ENCODE measurements at regions not wholly inside any gene's neighbourhood (a gene's known extent, or its start where the extent isn't known, plus 50 kb on each side); places are given as distances from the start of the nearest gene placed in this dataset.

- in situ Hi-C loops (cut with MboI; ENCODE audit: low sequenced_read_pairs, unreplicated experiment), result no loop called here
- TF ChIP-seq CTCF (IDR thresholded peaks at IDR 0.05; ENCODE audit: borderline replicate concordance, control extremely low read depth, extremely low read depth, insufficient read depth, missing control alignments), result no peak
- DNase-seq (ENCODE audit: low spot score), result no peak
Observed at GRCh38 chr14:98651037-98651436, 621.0 kb downstream of the BCL11B start.

- in situ Hi-C loops (cut with MboI; ENCODE audit: low sequenced_read_pairs, unreplicated experiment), result no loop called here
- DNase-seq (ENCODE audit: low spot score), result no peak
- TF ChIP-seq CTCF (IDR thresholded peaks at IDR 0.05; ENCODE audit: borderline replicate concordance, control extremely low read depth, extremely low read depth, insufficient read depth, missing control alignments), result no peak
Observed at GRCh38 chr14:98665007-98665406, 607.0 kb downstream of the BCL11B start.

GRCh38 chr14:98666545-98666944, 605.5 kb downstream of the BCL11B start:
- in situ Hi-C loops (cut with MboI; ENCODE audit: low sequenced_read_pairs, unreplicated experiment), result no loop called here

GRCh38 chr14:98682033-98682432, 590.0 kb downstream of the BCL11B start:
- in situ Hi-C loops (cut with MboI; ENCODE audit: low sequenced_read_pairs, unreplicated experiment), result no loop called here
- no peak for TF ChIP-seq CTCF (IDR thresholded peaks at IDR 0.05; ENCODE audit: borderline replicate concordance, control extremely low read depth, extremely low read depth, insufficient read depth, missing control alignments)
- no peak for DNase-seq (ENCODE audit: low spot score)

More at GRCh38 chr14:98666545-98666944, 605.5 kb downstream of the BCL11B start:
- no peak for DNase-seq (ENCODE audit: low spot score)
- no peak for TF ChIP-seq CTCF (IDR thresholded peaks at IDR 0.05; ENCODE audit: borderline replicate concordance, control extremely low read depth, extremely low read depth, insufficient read depth, missing control alignments)

GRCh38 chr14:98682726-98683125, 589.3 kb downstream of the BCL11B start:
- no peak for DNase-seq (ENCODE audit: low spot score)
- in situ Hi-C loops (cut with MboI; ENCODE audit: low sequenced_read_pairs, unreplicated experiment), result no loop called here
- TF ChIP-seq CTCF (IDR thresholded peaks at IDR 0.05; ENCODE audit: borderline replicate concordance, control extremely low read depth, extremely low read depth, insufficient read depth, missing control alignments), result no peak

GRCh38 chr14:98684468-98684867, 587.5 kb downstream of the BCL11B start:
- TF ChIP-seq CTCF (IDR thresholded peaks at IDR 0.05; ENCODE audit: borderline replicate concordance, control extremely low read depth, extremely low read depth, insufficient read depth, missing control alignments), result no peak
- no peak for DNase-seq (ENCODE audit: low spot score)
- in situ Hi-C loops (cut with MboI; ENCODE audit: low sequenced_read_pairs, unreplicated experiment), result no loop called here

- no peak for DNase-seq (ENCODE audit: low spot score)
- in situ Hi-C loops (cut with MboI; ENCODE audit: low sequenced_read_pairs, unreplicated experiment), result no loop called here
- no peak for TF ChIP-seq CTCF (IDR thresholded peaks at IDR 0.05; ENCODE audit: borderline replicate concordance, control extremely low read depth, extremely low read depth, insufficient read depth, missing control alignments)
Observed at GRCh38 chr14:98685725-98686124, 586.3 kb downstream of the BCL11B start.
